ENCODE measurements at regions not wholly inside any gene's neighbourhood (a gene's known extent, or its start where the extent isn't known, plus 50 kb on each side); places are given as distances from the start of the nearest gene placed in this dataset.
"Not testable (repeated sequence)": the region's sequence is repeated elsewhere in the genome, so short reads cannot be mapped to it uniquely, and the experiment has no call there.

DNA sequence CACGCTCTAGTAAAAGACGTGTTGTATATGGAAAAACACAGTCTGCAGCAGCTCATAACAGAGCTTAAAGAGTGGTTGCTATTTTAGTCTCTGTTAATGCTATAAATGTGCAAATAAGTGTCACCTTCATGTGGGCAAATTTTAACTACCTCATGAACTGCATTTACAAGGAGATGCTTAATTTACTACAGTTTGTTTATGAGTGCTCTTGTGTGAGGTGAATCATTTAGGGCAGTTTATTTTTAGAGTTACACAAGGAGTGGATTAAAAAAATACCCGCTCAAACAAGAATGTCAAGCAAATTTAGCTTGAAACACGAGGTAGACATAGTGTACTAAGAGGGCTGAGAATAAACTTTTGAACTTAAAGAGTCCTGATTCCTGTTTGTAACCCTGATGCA, 579.0 kb downstream of the MFSD1 start:
- H3K4me1 ChIP-seq (ENCODE audit: low read depth, poor library complexity, severe bottlenecking): no peaks in the 10 kb centered on the region
- no peaks in the 10 kb centered on the region for H3K79me2 ChIP-seq (ENCODE audit: insufficient read depth, low read depth)
- no peak overlapping the region for H3K9ac ChIP-seq
- H3K27me3 ChIP-seq (ENCODE audit: insufficient read depth, low read depth): no peaks in the 10 kb centered on the region
- H4K20me1 ChIP-seq (ENCODE audit: insufficient read depth): no peaks in the 10 kb centered on the region
- TF ChIP-seq, protein P1, sequence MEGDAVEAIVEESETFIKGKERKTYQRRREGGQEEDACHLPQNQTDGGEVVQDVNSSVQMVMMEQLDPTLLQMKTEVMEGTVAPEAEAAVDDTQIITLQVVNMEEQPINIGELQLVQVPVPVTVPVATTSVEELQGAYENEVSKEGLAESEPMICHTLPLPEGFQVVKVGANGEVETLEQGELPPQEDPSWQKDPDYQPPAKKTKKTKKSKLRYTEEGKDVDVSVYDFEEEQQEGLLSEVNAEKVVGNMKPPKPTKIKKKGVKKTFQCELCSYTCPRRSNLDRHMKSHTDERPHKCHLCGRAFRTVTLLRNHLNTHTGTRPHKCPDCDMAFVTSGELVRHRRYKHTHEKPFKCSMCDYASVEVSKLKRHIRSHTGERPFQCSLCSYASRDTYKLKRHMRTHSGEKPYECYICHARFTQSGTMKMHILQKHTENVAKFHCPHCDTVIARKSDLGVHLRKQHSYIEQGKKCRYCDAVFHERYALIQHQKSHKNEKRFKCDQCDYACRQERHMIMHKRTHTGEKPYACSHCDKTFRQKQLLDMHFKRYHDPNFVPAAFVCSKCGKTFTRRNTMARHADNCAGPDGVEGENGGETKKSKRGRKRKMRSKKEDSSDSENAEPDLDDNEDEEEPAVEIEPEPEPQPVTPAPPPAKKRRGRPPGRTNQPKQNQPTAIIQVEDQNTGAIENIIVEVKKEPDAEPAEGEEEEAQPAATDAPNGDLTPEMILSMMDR (conservative IDR thresholded peaks at IDR 0.05; ENCODE audit: low read depth, low read length): no peak
- no peaks in the 10 kb centered on the region for H3K36me3 ChIP-seq (ENCODE audit: insufficient read depth)
- H3K4me2 ChIP-seq: no peak overlapping the region
- H3K27ac ChIP-seq: no peak overlapping the region
- no peak overlapping the region for H2AFZ ChIP-seq (ENCODE audit: low read depth)
- no peak overlapping the region for H3K4me3 ChIP-seq (IDR thresholded peaks at IDR 0.05; ENCODE audit: insufficient read depth, low read depth, low read length)

DNA sequence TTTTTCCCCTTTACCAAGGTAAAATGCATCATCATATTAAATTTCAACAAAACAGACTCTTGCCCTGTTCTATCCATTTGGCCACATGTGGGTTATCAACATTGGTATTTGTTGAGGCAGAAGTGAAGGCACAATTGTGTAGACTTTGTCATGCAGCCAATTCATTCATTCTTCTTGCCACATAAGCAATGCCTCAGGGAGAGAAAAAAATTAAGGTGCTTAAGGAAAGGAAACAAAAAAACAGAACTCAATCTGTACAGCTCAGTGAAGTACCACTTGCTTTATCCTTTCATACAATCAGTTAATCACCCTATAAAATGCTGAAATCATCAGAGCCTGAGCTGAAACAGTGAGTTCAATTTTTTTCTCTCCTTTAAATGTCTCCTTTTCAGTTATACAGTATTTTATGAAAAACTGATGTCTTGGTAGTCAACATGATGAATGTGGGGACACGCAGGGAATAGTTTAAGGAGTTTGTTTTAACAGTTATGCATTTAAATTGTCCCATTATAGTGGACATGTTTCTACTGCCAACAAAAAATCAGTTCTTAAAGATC, 588.9 kb downstream of the MFSD1 start:
- H4K20me1 ChIP-seq (ENCODE audit: insufficient read depth): no peaks in the 10 kb centered on the region
- H3K4me1 ChIP-seq (ENCODE audit: low read depth, poor library complexity, severe bottlenecking): no peaks in the 10 kb centered on the region
- no peaks in the 10 kb centered on the region for H3K36me3 ChIP-seq (ENCODE audit: insufficient read depth)
- H3K4me2 ChIP-seq: no peak overlapping the region
- no peak overlapping the region for H3K4me3 ChIP-seq (IDR thresholded peaks at IDR 0.05; ENCODE audit: insufficient read depth, low read depth, low read length)
- H3K79me2 ChIP-seq (ENCODE audit: insufficient read depth, low read depth): no peaks in the 10 kb centered on the region
- no peak overlapping the region for H3K9ac ChIP-seq
- H2AFZ ChIP-seq (ENCODE audit: low read depth): no peak overlapping the region
- H3K27me3 ChIP-seq (ENCODE audit: insufficient read depth, low read depth): no peaks in the 10 kb centered on the region
- TF ChIP-seq, protein P1 (conservative IDR thresholded peaks at IDR 0.05; ENCODE audit: low read depth, low read length): no peak
- H3K27ac ChIP-seq: no peak overlapping the region

DNA sequence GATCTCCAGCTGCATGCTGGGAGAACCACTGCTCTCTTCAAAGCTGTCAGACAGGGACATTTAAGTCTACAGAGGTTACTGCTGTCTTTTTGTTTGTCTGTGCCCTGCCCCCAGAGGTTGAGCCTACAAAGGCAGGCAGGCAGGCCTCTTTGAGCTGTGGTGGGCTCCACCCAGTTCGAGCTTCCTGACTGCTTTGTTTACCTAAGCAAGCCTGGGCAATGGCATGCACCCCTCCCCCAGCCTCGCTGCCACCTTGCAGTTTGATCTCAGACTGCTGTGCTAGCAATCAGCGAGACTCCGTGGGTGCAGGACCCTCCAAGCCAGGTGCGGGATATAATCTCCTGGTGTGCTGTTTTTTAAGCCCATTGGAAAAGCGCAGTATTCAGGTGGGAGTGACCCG, 591.0 kb upstream of the IL12A start:
- not testable (repeated sequence) for H3K27ac ChIP-seq; H3K4me1 ChIP-seq (ENCODE audit: low read depth, poor library complexity, severe bottlenecking); H3K79me2 ChIP-seq (ENCODE audit: insufficient read depth, low read depth); H4K20me1 ChIP-seq (ENCODE audit: insufficient read depth); H3K27me3 ChIP-seq (ENCODE audit: insufficient read depth, low read depth); H2AFZ ChIP-seq (ENCODE audit: low read depth); H3K9ac ChIP-seq; H3K4me3 ChIP-seq (IDR thresholded peaks at IDR 0.05; ENCODE audit: insufficient read depth, low read depth, low read length); H3K4me2 ChIP-seq; H3K36me3 ChIP-seq (ENCODE audit: insufficient read depth)

DNA sequence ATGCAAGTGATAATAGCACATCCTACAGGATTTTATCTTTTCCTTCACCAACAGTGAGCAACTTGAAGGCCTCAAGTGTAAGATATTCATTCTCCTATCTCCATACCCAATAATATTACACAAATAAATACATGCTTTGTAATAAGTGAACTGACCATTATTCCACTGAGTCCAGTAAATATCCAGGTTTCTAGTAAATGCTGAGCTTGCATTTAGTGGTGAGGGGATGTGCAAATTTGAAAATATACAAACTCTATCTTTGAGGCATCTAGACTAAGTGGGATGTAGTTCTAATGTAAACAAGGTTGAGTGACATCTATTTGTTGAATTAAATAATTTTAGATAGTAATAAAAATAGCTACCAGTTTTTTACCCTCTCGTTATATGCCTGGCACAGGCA, 587.6 kb upstream of the IL12A start:
- H3K4me1 ChIP-seq (ENCODE audit: low read depth, poor library complexity, severe bottlenecking): no peaks in the 10 kb centered on the region
- H2AFZ ChIP-seq (ENCODE audit: low read depth): no peak overlapping the region
- no peak overlapping the region for H3K27ac ChIP-seq
- H3K79me2 ChIP-seq (ENCODE audit: insufficient read depth, low read depth): no peaks in the 10 kb centered on the region
- no peaks in the 10 kb centered on the region for H3K36me3 ChIP-seq (ENCODE audit: insufficient read depth)
- H3K4me2 ChIP-seq: no peak overlapping the region
- no peaks in the 10 kb centered on the region for H3K27me3 ChIP-seq (ENCODE audit: insufficient read depth, low read depth)
- TF ChIP-seq, protein P1 (conservative IDR thresholded peaks at IDR 0.05; ENCODE audit: low read depth, low read length): no peak
- no peak overlapping the region for H3K9ac ChIP-seq
- no peak overlapping the region for H3K4me3 ChIP-seq (IDR thresholded peaks at IDR 0.05; ENCODE audit: insufficient read depth, low read depth, low read length)
- H4K20me1 ChIP-seq (ENCODE audit: insufficient read depth): no peaks in the 10 kb centered on the region

DNA sequence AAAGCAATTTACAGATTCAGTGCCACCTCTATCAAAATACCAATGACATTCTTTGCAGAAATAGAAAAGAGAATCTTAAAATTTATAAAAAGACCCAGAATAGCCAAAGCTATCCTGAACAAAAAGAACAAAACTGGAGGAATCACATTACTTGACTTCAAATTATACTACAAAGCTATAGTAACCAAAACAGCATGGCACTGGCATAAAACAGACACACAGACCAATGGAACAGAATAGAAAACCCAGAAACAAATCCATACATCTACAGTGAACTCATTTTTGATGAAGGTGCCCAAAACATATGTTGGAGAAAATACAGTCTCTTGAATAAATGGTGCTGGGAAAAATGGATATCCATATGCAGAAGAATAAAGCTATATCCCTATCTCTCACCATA, 578.9 kb upstream of the IL12A start:
- H3K27me3 ChIP-seq (ENCODE audit: insufficient read depth, low read depth); H3K36me3 ChIP-seq (ENCODE audit: insufficient read depth); H3K9ac ChIP-seq; H4K20me1 ChIP-seq (ENCODE audit: insufficient read depth); H3K27ac ChIP-seq; H3K4me2 ChIP-seq; H3K4me1 ChIP-seq (ENCODE audit: low read depth, poor library complexity, severe bottlenecking); H3K79me2 ChIP-seq (ENCODE audit: insufficient read depth, low read depth); H3K4me3 ChIP-seq (IDR thresholded peaks at IDR 0.05; ENCODE audit: insufficient read depth, low read depth, low read length); H2AFZ ChIP-seq (ENCODE audit: low read depth): not testable (repeated sequence)

Data from KMS-11 (cell line).